Anterior cingulate cortex (tissue), 58 donors: ENCODE measurements at regions not wholly inside any gene's neighbourhood (a gene's known extent, or its start where the extent isn't known, plus 50 kb on each side); places are given as distances from the start of the nearest gene placed in this dataset.

Experiments used
- DNase-seq, 58 donors: peaks; one replicate each; lab custom pipeline; 2025; lab: John Stamatoyannopoulos, UW

DNA sequence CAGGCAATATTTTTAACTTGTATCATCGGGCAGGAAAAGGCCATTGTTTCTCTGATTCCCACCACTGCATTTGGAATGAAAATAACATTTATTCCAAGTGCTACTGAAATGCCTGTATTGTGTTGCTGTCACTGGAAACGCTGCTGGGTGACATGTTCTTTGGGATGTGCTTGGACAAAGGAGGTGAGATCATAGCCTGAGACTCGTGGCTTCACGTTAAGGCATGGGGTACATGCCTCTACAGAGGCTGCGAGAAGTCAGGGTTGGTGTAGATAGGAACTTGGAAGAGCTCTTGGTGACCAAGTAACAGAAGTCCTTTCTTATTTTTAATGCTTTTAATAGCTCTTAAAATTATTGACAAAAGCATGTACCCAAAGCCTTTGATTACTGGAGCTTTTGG lies 58.8 kb upstream of the MAF start:
- no peak for DNase-seq

DNA sequence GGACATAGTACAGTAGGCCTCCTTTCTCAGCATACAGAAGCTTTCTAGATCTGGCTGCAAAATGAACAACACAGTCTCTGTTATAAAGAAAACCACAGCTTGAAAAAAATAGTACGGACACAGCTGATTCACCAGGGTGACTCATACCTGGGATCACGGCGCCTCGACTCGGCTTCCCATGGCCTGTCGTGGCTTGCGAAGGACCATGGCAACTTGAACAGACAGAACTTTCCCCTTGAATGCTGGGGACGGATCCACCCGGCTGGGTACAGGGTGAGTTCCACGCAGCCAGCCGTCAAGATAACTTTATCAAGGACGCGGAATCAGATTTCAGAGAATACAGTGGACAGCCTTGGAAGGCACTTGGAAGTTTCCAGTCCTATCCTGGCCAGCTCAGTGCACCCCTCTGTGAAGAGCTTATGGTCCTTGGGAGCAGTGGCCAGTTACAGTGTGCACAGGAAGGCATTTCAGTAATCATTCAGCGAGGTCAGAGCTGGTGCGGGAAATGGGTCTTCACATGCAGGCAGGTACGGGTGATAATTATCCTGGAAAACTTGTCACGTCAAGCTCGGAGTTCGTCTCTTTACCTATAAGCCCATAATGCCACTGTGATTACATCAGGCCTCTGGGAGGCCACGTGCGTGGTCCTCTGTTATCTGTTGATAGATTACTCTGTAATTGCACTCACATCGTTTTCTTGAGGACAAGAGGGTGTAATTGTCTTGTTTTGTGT lies 57.9 kb upstream of the MAF start:
- no peak for DNase-seq

DNA sequence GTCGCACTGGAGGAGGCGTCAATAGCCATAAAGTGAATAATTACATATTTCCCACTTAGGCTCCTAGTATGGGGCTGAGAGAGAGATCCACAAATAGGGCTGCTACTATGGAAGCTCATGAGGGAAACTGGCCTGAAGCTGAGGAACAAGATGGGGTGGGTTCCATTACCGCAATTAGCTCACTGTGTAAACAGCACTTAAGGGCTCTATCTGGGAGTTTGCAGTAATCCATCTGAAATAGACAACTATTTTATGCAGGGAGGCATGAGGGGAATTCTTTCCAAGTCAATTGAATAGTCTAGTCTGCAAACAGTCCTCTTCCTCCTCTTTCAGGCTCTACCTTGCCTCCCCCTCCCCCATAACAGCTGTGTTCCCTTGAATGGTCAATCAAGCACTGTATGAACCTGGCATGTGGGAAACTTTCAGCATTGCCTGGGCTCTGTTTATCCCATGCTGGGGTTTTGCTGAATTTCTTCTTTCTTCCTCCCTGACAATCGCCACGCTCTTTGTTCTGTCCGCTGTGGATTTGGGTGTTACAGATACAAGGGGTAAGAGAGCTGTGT lies 56.1 kb upstream of the MAF start:
- DNase-seq, result no peak

DNA sequence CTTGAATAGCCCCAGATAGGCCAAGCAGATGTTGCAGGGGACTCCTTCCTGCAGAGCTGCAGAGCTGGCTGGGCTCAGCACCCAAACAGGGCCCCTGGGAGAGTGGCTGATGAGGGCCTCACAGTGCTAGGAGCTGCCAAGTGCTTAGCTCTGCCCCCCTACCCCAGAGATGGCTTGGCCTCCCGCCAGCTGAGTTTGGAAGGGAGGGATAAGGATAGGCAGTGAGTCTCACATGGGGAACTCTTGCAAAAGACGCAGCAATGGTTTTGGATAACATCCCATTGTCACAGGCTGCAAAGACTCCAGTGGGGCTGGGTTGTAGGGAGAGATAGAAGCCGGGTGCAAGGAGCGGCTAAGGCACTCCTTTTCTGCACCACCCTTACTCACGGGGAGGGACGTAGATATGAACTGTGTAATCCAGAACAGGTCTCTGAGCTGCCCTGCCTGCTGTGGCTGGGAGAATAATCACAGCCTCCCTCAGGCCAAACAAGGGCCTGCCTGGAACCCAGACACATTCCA lies 52.9 kb upstream of the MAF start:
- DNase-seq, result peak in 4 of 58 donors; percentile 2 to 6 (median 2)

DNA sequence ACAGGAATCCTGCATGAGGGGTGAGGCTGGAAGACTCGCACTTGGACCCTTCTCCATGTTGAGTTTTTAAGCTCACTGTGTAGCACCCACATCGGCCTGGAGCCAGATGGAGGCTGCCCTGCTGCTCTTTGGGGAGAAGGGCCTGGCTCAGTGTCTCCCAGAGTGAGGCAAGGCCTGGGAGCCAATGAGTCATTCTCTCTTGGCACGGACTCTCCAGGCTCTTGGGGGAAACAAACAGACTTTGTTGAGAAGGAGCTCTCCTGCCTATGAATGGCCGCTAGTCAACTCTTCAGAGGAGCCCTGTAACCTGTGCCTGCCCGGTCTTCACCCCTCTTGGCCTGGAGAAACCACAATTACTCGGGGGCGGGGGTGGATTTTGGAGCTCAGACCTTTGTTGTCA lies 50.8 kb upstream of the MAF start:
- peak in 49 of 58 donors; percentile 4 to 86 (median 43) for DNase-seq
